ENCODE measurements at regions not wholly inside any gene's neighbourhood (a gene's known extent, or its start where the extent isn't known, plus 50 kb on each side); places are given as distances from the start of the nearest gene placed in this dataset.

DNA sequence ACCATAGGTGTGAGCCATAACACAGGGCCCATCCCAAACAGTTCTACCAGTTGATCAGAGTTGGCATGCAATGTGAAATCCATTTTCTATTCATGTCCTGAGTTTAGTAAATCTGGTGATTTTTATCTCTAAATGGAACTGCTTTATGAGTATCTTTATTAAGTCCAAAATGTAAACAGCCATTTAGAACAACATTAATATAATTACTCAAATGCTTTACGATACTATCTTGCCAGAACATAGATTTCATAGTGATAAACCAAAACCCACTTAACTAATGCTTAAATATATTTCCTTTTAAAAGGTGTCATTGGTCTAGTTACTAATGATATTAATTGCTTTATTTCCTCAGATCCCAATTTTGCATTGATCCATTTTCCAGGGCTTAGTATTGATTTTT, 80.7 kb downstream of the PLCE1 start (continued):
- TF ChIP-seq, protein P1, sequence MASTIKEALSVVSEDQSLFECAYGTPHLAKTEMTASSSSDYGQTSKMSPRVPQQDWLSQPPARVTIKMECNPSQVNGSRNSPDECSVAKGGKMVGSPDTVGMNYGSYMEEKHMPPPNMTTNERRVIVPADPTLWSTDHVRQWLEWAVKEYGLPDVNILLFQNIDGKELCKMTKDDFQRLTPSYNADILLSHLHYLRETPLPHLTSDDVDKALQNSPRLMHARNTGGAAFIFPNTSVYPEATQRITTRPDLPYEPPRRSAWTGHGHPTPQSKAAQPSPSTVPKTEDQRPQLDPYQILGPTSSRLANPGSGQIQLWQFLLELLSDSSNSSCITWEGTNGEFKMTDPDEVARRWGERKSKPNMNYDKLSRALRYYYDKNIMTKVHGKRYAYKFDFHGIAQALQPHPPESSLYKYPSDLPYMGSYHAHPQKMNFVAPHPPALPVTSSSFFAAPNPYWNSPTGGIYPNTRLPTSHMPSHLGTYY (CRISPR knock-in tag; IDR thresholded peaks at IDR 0.05): no peak
- TF ChIP-seq, protein P2, sequence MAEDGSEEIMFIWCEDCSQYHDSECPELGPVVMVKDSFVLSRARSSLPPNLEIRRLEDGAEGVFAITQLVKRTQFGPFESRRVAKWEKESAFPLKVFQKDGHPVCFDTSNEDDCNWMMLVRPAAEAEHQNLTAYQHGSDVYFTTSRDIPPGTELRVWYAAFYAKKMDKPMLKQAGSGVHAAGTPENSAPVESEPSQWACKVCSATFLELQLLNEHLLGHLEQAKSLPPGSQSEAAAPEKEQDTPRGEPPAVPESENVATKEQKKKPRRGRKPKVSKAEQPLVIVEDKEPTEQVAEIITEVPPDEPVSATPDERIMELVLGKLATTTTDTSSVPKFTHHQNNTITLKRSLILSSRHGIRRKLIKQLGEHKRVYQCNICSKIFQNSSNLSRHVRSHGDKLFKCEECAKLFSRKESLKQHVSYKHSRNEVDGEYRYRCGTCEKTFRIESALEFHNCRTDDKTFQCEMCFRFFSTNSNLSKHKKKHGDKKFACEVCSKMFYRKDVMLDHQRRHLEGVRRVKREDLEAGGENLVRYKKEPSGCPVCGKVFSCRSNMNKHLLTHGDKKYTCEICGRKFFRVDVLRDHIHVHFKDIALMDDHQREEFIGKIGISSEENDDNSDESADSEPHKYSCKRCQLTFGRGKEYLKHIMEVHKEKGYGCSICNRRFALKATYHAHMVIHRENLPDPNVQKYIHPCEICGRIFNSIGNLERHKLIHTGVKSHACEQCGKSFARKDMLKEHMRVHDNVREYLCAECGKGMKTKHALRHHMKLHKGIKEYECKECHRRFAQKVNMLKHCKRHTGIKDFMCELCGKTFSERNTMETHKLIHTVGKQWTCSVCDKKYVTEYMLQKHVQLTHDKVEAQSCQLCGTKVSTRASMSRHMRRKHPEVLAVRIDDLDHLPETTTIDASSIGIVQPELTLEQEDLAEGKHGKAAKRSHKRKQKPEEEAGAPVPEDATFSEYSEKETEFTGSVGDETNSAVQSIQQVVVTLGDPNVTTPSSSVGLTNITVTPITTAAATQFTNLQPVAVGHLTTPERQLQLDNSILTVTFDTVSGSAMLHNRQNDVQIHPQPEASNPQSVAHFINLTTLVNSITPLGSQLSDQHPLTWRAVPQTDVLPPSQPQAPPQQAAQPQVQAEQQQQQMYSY (CRISPR knock-in tag; IDR thresholded peaks at IDR 0.05): no peak
- TF ChIP-seq ZNF396 (CRISPR knock-in tag; IDR thresholded peaks at IDR 0.05; ENCODE audit: borderline replicate concordance) (no peak), FOXJ3 (CRISPR knock-in tag; IDR thresholded peaks at IDR 0.05; ENCODE audit: borderline replicate concordance) (no peak), ATF2 (CRISPR knock-in tag; IDR thresholded peaks at IDR 0.05; ENCODE audit: borderline replicate concordance, low read depth) (no peak)

DNA sequence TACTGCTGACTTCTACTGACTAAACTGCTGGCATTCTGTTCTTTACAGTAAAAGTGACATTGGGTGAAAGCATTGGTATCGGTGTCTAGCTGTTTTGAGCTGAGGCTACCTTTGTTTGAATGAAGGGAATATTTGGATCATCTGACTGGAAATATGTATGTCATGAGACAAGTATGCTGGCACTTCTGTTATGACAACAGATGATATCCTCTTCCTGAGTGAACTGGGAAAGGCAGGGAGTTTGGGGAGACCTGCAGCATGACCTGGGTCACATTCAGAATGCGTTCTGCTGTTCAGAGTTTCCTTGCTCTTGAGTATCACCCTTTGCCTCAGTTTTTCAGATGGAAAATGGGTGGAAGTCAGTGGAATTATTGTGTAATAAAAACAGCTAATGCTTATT, 81.8 kb downstream of the PLCE1 start:
- ChIA-PET CTCF (interaction anchor here (2.0 kb wide), 1 partner anchor 10 kb away, joined by 5 read pairs; no protein-coding TSS in a partner anchor), POLR2A (no interaction called here)
- Mint-ChIP-seq H3K4me1 (0 out of 2 replicates have a peak, but pooled peaks cover 3% of the 10 kb centered on the region), H3K9me3 (peaks cover under 1% of the 10 kb centered on the region; the same call in 1 of the 2 replicates), H3K4me3 (no peak overlapping the region), H3K36me3 (no peaks in the 10 kb centered on the region), H3K27me3 (ENCODE audit: low read depth) (no peaks in the 10 kb centered on the region), H3K27ac (no peak overlapping the region)
- no peak for ATAC-seq
- no peak for DNase-seq (ENCODE audit: low spot score)
- TF ChIP-seq FOXP1 (CRISPR knock-in tag; IDR thresholded peaks at IDR 0.05; ENCODE audit: borderline replicate concordance) (no peak), ZNF232 (CRISPR knock-in tag; IDR thresholded peaks at IDR 0.05) (no peak), SMAD4 (CRISPR knock-in tag; IDR thresholded peaks at IDR 0.05) (no peak), AR (CRISPR knock-in tag; IDR thresholded peaks at IDR 0.05) (no peak), GTF2I (CRISPR knock-in tag; conservative IDR thresholded peaks at IDR 0.05) (no peak), ZNF121 (CRISPR knock-in tag; IDR thresholded peaks at IDR 0.05) (no peak), IRF2 (CRISPR knock-in tag; IDR thresholded peaks at IDR 0.05; ENCODE audit: borderline replicate concordance, low read depth) (no peak), FOXK1 (CRISPR knock-in tag; IDR thresholded peaks at IDR 0.05) (no peak), E2F5 (CRISPR knock-in tag; IDR thresholded peaks at IDR 0.05) (no peak), RELA (CRISPR knock-in tag; IDR thresholded peaks at IDR 0.05; ENCODE audit: borderline replicate concordance) (no peak), ATF2 (CRISPR knock-in tag; IDR thresholded peaks at IDR 0.05; ENCODE audit: borderline replicate concordance, low read depth) (no peak), FOXP4 (CRISPR knock-in tag; IDR thresholded peaks at IDR 0.05) (no peak), TEAD1 (CRISPR knock-in tag; IDR thresholded peaks at IDR 0.05) (no peak)
- TF ChIP-seq, protein P3, sequence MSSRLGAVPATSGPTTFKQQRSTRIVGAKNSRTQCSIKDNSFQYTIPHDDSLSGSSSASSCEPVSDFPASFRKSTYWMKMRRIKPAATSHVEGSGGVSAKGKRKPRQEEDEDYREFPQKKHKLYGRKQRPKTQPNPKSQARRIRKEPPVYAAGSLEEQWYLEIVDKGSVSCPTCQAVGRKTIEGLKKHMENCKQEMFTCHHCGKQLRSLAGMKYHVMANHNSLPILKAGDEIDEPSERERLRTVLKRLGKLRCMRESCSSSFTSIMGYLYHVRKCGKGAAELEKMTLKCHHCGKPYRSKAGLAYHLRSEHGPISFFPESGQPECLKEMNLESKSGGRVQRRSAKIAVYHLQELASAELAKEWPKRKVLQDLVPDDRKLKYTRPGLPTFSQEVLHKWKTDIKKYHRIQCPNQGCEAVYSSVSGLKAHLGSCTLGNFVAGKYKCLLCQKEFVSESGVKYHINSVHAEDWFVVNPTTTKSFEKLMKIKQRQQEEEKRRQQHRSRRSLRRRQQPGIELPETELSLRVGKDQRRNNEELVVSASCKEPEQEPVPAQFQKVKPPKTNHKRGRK (CRISPR knock-in tag; IDR thresholded peaks at IDR 0.05; ENCODE audit: borderline replicate concordance): no peak
- TF ChIP-seq, protein P4, sequence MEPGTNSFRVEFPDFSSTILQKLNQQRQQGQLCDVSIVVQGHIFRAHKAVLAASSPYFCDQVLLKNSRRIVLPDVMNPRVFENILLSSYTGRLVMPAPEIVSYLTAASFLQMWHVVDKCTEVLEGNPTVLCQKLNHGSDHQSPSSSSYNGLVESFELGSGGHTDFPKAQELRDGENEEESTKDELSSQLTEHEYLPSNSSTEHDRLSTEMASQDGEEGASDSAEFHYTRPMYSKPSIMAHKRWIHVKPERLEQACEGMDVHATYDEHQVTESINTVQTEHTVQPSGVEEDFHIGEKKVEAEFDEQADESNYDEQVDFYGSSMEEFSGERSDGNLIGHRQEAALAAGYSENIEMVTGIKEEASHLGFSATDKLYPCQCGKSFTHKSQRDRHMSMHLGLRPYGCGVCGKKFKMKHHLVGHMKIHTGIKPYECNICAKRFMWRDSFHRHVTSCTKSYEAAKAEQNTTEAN (CRISPR knock-in tag; IDR thresholded peaks at IDR 0.05): no peak

All from WTC11 (cell line).